ENCODE measurements at regions not wholly inside any gene's neighbourhood (a gene's known extent, or its start where the extent isn't known, plus 50 kb on each side); places are given as distances from the start of the nearest gene placed in this dataset.

GRCh38 chr1:58123051-58123450 is 423.5 kb downstream of the OMA1 start:
- no peak for DNase-seq

GRCh38 chr1:58119971-58120370 is 426.6 kb downstream of the OMA1 start:
- DNase-seq, result no peak

GRCh38 chr1:58116284-58116683 is 430.2 kb downstream of the OMA1 start:
- DNase-seq, result no peak

- DNase-seq, result no peak
Measured at GRCh38 chr1:58109646-58110200, 436.8 kb downstream of the OMA1 start.

- no peak for DNase-seq
Measured at GRCh38 chr1:58108783-58109182, 437.7 kb downstream of the OMA1 start.

GRCh38 chr1:58107943-58108342 is 438.6 kb downstream of the OMA1 start:
- DNase-seq, result no peak

GRCh38 chr1:58104960-58105359 is 441.6 kb downstream of the OMA1 start:
- DNase-seq, result no peak

GRCh38 chr1:58096714-58097113 is 449.8 kb downstream of the OMA1 start:
- no peak for DNase-seq

- DNase-seq, result no peak
Measured at GRCh38 chr1:58095183-58095582, 451.3 kb downstream of the OMA1 start.

GRCh38 chr1:58094221-58094620 is 452.3 kb downstream of the OMA1 start:
- DNase-seq, result no peak

GRCh38 chr1:58090640-58091039 is 455.9 kb downstream of the OMA1 start:
- DNase-seq, result no peak

GRCh38 chr1:58089898-58090534 is 456.5 kb downstream of the OMA1 start:
- no peak for DNase-seq

GRCh38 chr1:58084266-58084665 is 462.3 kb downstream of the OMA1 start:
- DNase-seq, result no peak

- DNase-seq, result no peak
Measured at GRCh38 chr1:58082596-58082995, 463.9 kb downstream of the OMA1 start.

GRCh38 chr1:58076258-58076657 is 470.3 kb downstream of the OMA1 start:
- DNase-seq, result no peak

GRCh38 chr1:58075188-58075578 is 471.3 kb downstream of the OMA1 start:
- no peak for DNase-seq

- DNase-seq, result no peak
Measured at GRCh38 chr1:58072450-58072849, 474.1 kb downstream of the OMA1 start.

GRCh38 chr1:58067082-58067481 is 479.4 kb downstream of the OMA1 start:
- no peak for DNase-seq

GRCh38 chr1:58065520-58065919 is 481.0 kb downstream of the OMA1 start:
- DNase-seq, result no peak

- DNase-seq, result no peak
Measured at GRCh38 chr1:58064166-58064565, 482.4 kb downstream of the OMA1 start.

GRCh38 chr1:58063095-58063494 is 483.4 kb downstream of the OMA1 start:
- DNase-seq, result no peak

- no peak for DNase-seq
Measured at GRCh38 chr1:58062635-58063034, 483.9 kb downstream of the OMA1 start.

GRCh38 chr1:58060559-58061170 is 485.9 kb downstream of the OMA1 start:
- DNase-seq, result no peak

GRCh38 chr1:58059789-58060188 is 486.7 kb downstream of the OMA1 start:
- DNase-seq, result no peak

- DNase-seq, result no peak
Measured at GRCh38 chr1:58058323-58058722, 488.2 kb downstream of the OMA1 start.

Measured in 8988T (cell line).